Middle frontal gyrus (tissue), 1 donor: ENCODE measurements at regions not wholly inside any gene's neighbourhood (a gene's known extent, or its start where the extent isn't known, plus 50 kb on each side); places are given as distances from the start of the nearest gene placed in this dataset.

Source experiments
- DNase-seq: peaks from one replicate; pipeline ENCODE4 v3.0.0-alpha.2; 2015; ENCODE audit warnings: low spot score; ENCODE audit errors: extremely low spot score

- no peak for DNase-seq
Measured at GRCh38 chr3:79898907-79899306, 131.1 kb upstream of the ROBO1 start.

- DNase-seq, result no peak
Measured at GRCh38 chr3:79896086-79896485, 128.3 kb upstream of the ROBO1 start.

- DNase-seq, result no peak
Measured at GRCh38 chr3:79887213-79887612, 119.4 kb upstream of the ROBO1 start.

DNA sequence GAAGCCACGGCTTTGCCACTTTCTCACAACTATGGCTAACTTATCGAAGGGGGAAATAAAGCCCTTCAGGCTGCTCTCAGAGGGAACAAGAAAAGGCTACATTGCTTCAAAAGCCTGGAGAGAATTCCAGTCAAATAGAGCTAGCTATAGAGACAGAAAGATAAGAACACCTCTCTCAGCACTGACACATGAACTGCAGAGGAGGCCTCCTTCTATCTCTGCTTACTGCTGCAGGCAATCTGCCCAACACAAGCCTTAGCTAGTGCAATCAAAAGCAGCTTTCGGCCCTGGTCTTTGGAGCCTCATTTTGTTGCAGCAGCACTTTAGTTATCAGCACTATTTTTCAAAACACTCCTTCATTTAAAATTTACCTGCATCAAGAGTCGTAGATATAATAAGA, 118.4 kb upstream of the ROBO1 start:
- no peak for DNase-seq

GRCh38 chr3:79885407-79885806, 117.6 kb upstream of the ROBO1 start:
- no peak for DNase-seq

GRCh38 chr3:79884354-79884753, 116.6 kb upstream of the ROBO1 start:
- DNase-seq, result no peak

DNA sequence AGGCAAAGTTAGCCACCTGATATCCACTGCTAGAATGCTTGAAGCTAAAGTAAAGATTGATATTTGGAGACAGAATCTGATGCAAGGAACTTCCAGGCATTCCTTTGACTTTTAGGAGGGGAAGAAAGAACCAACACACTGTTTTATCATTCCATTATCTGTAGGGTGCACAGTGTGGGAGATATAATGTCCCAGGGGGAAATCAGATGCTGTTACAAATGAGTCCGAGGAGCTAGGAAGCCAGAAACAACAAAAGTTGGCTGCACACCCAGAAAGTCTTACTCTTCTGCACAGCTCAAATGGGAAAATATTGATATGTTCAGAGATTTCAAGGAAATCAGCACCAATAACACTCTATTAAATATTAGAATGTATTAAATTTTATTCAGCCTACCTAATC, 113.6 kb upstream of the ROBO1 start:
- DNase-seq, result no peak

- no peak for DNase-seq
Measured at GRCh38 chr3:79878708-79879107, 110.9 kb upstream of the ROBO1 start.

- DNase-seq, result no peak
Measured at GRCh38 chr3:79874646-79875045, 106.8 kb upstream of the ROBO1 start.

- no peak for DNase-seq
Measured at GRCh38 chr3:79872483-79872882, 104.7 kb upstream of the ROBO1 start.

DNA sequence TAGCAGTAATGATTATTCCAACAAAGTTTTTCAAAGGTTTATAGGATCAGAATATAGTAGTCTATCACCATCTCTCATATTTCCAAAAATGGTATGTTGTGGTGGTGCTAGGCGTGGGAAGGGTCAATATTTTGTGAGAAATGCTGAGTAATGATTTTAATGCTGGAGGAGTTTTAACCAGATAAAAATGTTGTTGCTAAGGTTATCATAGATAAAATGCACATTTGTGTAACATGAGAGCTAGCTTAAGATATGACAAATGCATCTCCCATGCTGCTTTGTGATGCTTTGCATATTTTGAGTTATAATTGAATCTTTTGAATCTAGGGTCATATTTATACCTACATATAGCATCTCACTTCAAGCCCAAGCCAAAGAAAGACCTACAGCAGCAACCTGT, 103.9 kb upstream of the ROBO1 start:
- no peak for DNase-seq

DNA sequence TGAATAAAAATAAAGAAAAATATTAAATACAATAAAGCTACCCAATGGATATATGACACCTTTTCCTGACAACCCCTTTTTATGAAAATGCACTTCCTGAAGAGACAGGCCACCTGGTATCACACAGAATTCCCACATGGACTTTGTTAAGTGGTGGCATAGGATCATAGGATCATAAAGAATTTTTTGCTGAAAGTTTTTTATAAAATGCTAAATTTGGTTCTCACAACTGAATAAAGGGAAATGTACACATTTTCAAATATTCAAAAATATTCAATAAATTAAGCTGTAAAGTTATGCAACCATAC, 102.5 kb upstream of the ROBO1 start:
- DNase-seq, result no peak

- DNase-seq, result no peak
Measured at GRCh38 chr3:79869461-79870312, 101.9 kb upstream of the ROBO1 start.

GRCh38 chr3:79866162-79866561, 98.4 kb upstream of the ROBO1 start:
- no peak for DNase-seq

- no peak for DNase-seq
Measured at GRCh38 chr3:79864077-79864476, 96.3 kb upstream of the ROBO1 start.

DNA sequence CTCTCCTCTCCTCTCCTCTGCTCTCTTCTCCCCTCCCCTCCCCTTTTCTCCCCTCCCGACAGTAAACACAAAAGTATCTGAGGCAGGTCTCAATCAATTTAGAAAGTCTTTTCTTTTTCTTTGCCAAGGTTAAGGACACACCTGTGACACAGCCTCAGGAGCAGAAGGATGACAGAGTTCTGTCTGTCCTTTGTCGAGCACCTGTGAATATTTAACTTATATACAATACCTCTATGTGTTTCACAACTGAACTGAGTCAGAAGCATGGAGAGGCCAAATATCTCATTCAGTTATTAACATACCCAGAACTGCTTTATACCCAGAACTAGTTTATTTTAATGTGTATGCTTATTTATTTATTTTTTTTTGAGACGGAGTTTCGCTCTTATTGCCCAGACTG, 81.1 kb upstream of the ROBO1 start:
- DNase-seq, result no peak

GRCh38 chr3:79847928-79848327, 80.1 kb upstream of the ROBO1 start:
- DNase-seq, result no peak

DNA sequence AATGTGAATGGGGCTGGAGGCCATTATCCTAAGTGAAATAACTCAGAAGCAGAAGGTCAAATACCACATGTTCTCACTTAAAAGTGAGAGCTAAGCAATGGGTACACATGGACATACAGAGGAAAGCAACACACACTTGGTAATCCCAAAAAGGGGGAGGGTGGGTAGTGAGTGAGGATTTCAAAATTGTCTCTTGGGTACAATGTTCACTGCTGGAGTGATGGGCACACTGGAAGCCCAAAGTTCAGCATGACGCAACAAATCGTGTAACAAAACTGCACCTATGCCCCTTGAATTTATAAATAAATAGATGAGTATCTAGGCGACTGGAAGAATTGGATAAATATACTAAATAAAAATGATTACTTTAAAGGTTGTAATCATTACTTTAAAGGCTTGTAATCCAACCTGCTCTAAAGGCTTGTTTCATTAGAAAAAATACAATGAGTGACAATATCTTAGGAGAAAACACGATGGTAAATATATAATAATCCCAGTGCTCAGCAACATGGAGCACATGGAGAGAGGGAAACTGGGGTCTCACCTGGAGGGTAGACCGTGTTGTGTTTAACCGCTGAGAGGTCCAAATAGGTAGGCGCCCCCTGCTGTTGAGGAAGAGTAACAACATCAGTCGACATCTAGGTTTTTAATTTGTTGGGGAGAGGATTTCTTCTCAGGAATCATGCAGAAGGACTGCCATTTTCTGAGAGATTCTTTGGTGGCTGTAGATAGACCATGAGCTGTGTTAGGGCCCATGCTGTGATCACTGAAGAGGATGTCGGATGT, 78.5 kb upstream of the ROBO1 start:
- DNase-seq, result no peak

- no peak for DNase-seq
Measured at GRCh38 chr3:79845546-79845945, 77.7 kb upstream of the ROBO1 start.

- no peak for DNase-seq
Measured at GRCh38 chr3:79844176-79844575, 76.4 kb upstream of the ROBO1 start.

- DNase-seq, result no peak
Measured at GRCh38 chr3:79843180-79843579, 75.4 kb upstream of the ROBO1 start.

- no peak for DNase-seq
Measured at GRCh38 chr3:79835701-79836100, 67.9 kb upstream of the ROBO1 start.

GRCh38 chr3:79824166-79824565, 56.4 kb upstream of the ROBO1 start:
- no peak for DNase-seq
